ENCODE measurements at regions not wholly inside any gene's neighbourhood (a gene's known extent, or its start where the extent isn't known, plus 50 kb on each side); places are given as distances from the start of the nearest gene placed in this dataset.

- H3K9ac ChIP-seq (ENCODE audit: insufficient read depth, low read depth, low read length), result no peak overlapping the region
- H2AFZ ChIP-seq (ENCODE audit: low read length), result no peak overlapping the region
- ChIA-PET POLR2A (no interaction called here), CTCF (ENCODE audit: low intra/inter-chr PET ratio, low total read pairs) (no interaction called here)
- 42% methylated on average over 6 of the region's 6 CpGs for WGBS (ENCODE audit: low lambda C conversion rate)
- in situ Hi-C loops (cut with HindIII; ENCODE audit: extremely low pct_ligation_motif_present, low pct_unique_long_range_greater_than_20kb), result no loop called here
- DNase-seq (ENCODE audit: low spot score) (no peak), ATAC-seq (no peak), FAIRE-seq (no peak)
- no peak for TF ChIP-seq JUND (CRISPR knock-in tag; IDR thresholded peaks at IDR 0.05)
- TF ChIP-seq KLF6 (CRISPR knock-in tag; IDR thresholded peaks at IDR 0.05), result no peak
- no peak for TF ChIP-seq ZNF430 (CRISPR knock-in tag; IDR thresholded peaks at IDR 0.05)
- peak; percentile 74 for TF ChIP-seq CREB1 (IDR thresholded peaks at IDR 0.05)
- TF ChIP-seq CREB1 (CRISPR knock-in tag; IDR thresholded peaks at IDR 0.05), result no peak
- no peak for TF ChIP-seq IRF9 (CRISPR knock-in tag; IDR thresholded peaks at IDR 0.05; ENCODE audit: borderline replicate concordance)
- TF ChIP-seq KLF13 (CRISPR knock-in tag; IDR thresholded peaks at IDR 0.05), result no peak
- no peak for TF ChIP-seq SMARCE1 (IDR thresholded peaks at IDR 0.05; ENCODE audit: borderline replicate concordance)
- no peak for TF ChIP-seq SIN3A (IDR thresholded peaks at IDR 0.05; ENCODE audit: borderline replicate concordance, low read depth, low read length)
- H3K27me3 ChIP-seq (ENCODE audit: control insufficient read depth in 1 of 2, insufficient read depth in 2 of 2, low read length in 2 of 2), result no peaks in the 10 kb centered on the region
- H3K4me1 ChIP-seq (ENCODE audit: insufficient read depth, low read length), result no peaks in the 10 kb centered on the region
- H3K9me3 ChIP-seq (ENCODE audit: low read length), result peaks cover 84% of the 10 kb centered on the region
- intact Hi-C loops (cut with micrococcal nuclease; ENCODE audit: unreplicated experiment), result no loop called here
- H3K27ac ChIP-seq (ENCODE audit: extremely low read length, insufficient read depth, low read length), result no peak overlapping the region
- H4K20me1 ChIP-seq (ENCODE audit: insufficient read depth, low read length), result no peaks in the 10 kb centered on the region
- no peaks in the 10 kb centered on the region for H3K79me2 ChIP-seq (ENCODE audit: insufficient read depth, low read length)
- H3K4me3 ChIP-seq (replicated peaks in 1 of 3; ENCODE audit: insufficient read depth in 1 of 3, low read depth in 2 of 3, low read length in 3 of 3), result no peak overlapping the region
- H3K36me3 ChIP-seq (replicated peaks in 1 of 2; ENCODE audit: control insufficient read depth in 1 of 2, insufficient read depth in 2 of 2, low read length in 2 of 2), result no peaks in the 10 kb centered on the region
- no peak overlapping the region for H3K4me2 ChIP-seq (ENCODE audit: low read depth, low read length)
- no TSS peak for BruUV-seq (replicated peaks)
These were observed 294.9 kb downstream of the MAP2K6 start for GRCh38 chr17:69709441-69709840.

GRCh38 chr17:69710926-69711325, 296.4 kb downstream of the MAP2K6 start:
- BruUV-seq (replicated peaks), result no TSS peak
- Histone ChIP-seq H3K4me3 (replicated peaks in 1 of 3; ENCODE audit: insufficient read depth in 1 of 3, low read depth in 2 of 3, low read length in 3 of 3) (no peak overlapping the region), H3K4me1 (ENCODE audit: insufficient read depth, low read length) (no peaks in the 10 kb centered on the region), H3K27ac (ENCODE audit: extremely low read length, insufficient read depth, low read length) (no peak overlapping the region), H3K36me3 (replicated peaks in 1 of 2; ENCODE audit: control insufficient read depth in 1 of 2, insufficient read depth in 2 of 2, low read length in 2 of 2) (no peaks in the 10 kb centered on the region), H4K20me1 (ENCODE audit: insufficient read depth, low read length) (no peaks in the 10 kb centered on the region), H3K79me2 (ENCODE audit: insufficient read depth, low read length) (no peaks in the 10 kb centered on the region), H3K9me3 (ENCODE audit: low read length) (peaks cover 76% of the 10 kb centered on the region), H3K27me3 (ENCODE audit: control insufficient read depth in 1 of 2, insufficient read depth in 2 of 2, low read length in 2 of 2) (no peaks in the 10 kb centered on the region), H3K4me2 (ENCODE audit: low read depth, low read length) (no peak overlapping the region), H3K9ac (ENCODE audit: insufficient read depth, low read depth, low read length) (no peak overlapping the region), H2AFZ (ENCODE audit: low read length) (no peak overlapping the region)
- POLR2A ChIA-PET, result no interaction called here
- CTCF ChIA-PET (ENCODE audit: low intra/inter-chr PET ratio, low total read pairs), result no interaction called here
- in situ Hi-C loops (cut with HindIII; ENCODE audit: extremely low pct_ligation_motif_present, low pct_unique_long_range_greater_than_20kb) (no loop called here), intact Hi-C loops (cut with micrococcal nuclease; ENCODE audit: unreplicated experiment) (loop anchor here (5.0 kb wide), 1 partner anchor 1571 kb away; no protein-coding TSS in a partner anchor)
- WGBS (ENCODE audit: low lambda C conversion rate), result 10% methylated on average over 2 of the region's 2 CpGs
- ATAC-seq (no peak), FAIRE-seq (no peak), DNase-seq (ENCODE audit: low spot score) (no peak)
- TF ChIP-seq ZNF263 (CRISPR knock-in tag; IDR thresholded peaks at IDR 0.05), result no peak
- no peak for TF ChIP-seq JUN (CRISPR knock-in tag; IDR thresholded peaks at IDR 0.05)
- no peak for TF ChIP-seq NR0B2 (CRISPR knock-in tag; IDR thresholded peaks at IDR 0.05)
- TF ChIP-seq NFIB (CRISPR knock-in tag; IDR thresholded peaks at IDR 0.05; ENCODE audit: borderline replicate concordance), result no peak

All from HepG2 (cell line).